Caki2 (cell line): ENCODE measurements at regions not wholly inside any gene's neighbourhood (a gene's known extent, or its start where the extent isn't known, plus 50 kb on each side); places are given as distances from the start of the nearest gene placed in this dataset.

Experiments used
- DNase-seq: peaks from one replicate; pipeline ENCODE4 v3.0.0-alpha.2; 2015; ENCODE audit warnings: low read depth
- in situ Hi-C: cut with HindIII; loops from 2 replicates; pipeline ENCODE4 v1.10.0; 2016; ENCODE audit warnings: low sequenced_read_pairs, low pct_unique_long_range_greater_than_20kb, mixed read lengths

DNA sequence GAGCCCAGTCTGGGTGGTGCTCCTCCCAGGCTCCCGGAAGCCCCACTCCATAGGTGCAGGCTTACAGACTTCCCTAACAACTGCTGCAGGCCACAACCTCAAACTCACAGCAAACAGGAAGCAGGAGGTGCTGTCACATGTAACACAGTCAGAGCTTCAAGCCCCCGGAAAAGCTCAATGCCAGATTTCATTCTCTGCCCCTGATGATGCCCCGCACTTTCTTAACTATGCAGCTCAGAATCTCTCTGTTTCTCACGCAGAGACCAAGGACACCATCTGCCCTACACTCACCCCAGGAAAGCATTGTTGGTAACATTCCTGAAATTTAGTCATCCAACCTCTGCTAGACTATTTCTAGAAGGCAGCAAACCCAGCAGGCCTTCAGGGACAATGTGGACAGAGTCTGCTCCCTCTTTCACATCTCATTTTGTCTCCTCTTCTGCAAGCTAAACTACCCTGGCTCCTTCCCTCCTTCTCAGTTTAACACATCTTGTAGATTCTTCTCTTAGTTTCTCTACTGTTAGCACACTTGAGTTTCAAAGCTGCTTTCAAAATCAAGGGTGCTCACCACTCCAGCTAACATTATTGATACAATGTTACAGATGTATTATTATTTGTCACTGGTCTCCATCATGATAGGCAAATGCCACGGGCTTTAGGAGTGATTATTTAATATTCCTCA is 162.5 kb downstream of the KCTD12 start:
- DNase-seq, result no peak
- in situ Hi-C loops, result no loop called here

DNA sequence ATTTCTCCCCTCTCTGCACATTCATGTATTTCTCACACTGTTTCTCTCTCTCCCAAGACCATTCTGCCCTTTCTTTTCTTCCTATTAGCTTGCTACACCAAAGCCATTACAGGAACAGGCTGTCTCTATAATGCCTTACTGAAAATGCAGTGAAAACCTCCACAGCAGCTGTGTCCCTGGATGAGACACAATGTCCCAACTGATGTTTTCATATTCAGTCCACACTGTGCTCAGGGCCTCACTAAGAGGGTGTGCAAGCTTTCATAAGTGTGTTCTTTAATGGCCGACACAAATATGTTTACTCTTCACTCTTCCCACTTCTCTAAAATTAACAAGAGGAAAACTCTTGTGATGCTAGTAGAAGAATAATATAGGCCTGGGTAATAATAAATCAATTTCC is 163.4 kb downstream of the KCTD12 start:
- in situ Hi-C loops, result no loop called here
- no peak for DNase-seq

DNA sequence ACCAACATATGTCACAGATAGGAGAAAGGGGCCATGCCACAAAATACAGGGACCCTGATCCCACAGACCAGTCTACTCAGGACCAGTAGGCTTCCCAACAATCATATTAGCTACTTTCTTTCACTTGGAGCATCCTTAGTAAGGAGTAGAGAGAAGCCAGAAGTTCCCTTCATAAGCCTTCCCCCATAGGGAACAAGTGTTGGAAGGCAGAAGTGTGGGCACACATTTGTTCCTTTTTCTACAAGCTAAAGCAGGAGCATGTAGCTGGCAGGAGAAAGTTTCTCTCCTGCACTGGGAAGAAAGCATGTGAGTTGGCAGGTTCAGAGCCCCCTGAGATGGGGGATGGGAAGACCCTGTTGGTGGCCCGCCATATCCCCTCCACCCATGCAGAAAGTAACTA is 165.4 kb downstream of the KCTD12 start:
- no peak for DNase-seq
- in situ Hi-C loops, result no loop called here

DNA sequence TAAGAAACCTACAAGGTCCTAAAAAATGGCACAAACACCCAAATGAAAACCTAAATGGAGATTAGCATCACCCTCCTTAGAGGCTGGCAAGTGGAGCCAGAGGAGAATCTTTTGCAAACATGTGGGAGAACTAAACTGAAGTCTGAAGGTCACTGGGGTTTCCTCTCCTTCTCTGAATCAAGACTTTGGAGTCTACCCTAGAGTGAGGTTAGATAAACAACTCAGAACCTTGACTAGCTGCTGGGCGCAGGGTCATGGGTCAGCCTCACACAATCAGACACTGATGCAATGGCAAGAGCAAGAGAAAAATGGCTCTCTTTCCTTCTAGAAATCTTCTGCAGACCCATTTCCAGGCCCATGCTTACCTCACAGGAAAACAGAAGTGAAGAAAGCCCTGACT is 165.8 kb downstream of the KCTD12 start:
- DNase-seq, result no peak
- in situ Hi-C loops, result no loop called here

DNA sequence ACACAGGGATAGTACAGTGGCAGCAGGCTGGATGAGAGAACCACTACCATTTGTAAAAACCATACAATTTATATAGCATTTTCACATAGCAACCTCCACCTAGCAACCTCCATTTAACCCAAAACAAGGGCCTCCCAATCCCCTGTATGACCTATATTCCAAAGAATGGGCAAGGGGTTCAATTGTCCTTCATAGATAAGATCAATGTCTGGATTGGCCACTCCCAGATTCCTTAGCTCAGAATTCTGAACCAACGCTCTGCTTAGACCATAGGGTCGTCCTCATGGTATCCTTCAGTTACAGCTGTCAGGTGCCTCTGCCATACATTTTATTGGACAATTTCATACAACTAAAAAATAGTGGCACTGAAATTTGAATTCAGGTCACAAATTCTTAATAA is 166.2 kb downstream of the KCTD12 start:
- DNase-seq, result no peak
- in situ Hi-C loops, result no loop called here

DNA sequence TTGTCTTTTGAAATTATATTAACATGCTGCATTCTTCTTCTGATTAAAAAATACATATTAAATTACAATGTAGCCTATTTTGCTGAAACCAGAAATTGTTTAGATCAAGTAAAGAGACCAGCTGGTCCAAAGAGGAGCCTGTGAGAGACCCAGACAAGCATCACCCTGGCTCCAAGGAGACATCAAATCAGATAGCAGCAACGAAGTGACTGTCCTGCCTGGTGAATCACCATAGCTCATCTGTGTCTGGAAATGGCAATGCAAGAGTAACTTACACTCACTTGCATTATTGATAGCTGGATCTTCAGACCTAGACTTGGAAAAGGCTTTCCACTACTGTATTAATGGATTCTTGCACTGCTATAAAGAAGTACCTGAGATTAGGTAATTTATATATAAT is 169.1 kb downstream of the KCTD12 start:
- in situ Hi-C loops, result no loop called here
- DNase-seq, result no peak

DNA sequence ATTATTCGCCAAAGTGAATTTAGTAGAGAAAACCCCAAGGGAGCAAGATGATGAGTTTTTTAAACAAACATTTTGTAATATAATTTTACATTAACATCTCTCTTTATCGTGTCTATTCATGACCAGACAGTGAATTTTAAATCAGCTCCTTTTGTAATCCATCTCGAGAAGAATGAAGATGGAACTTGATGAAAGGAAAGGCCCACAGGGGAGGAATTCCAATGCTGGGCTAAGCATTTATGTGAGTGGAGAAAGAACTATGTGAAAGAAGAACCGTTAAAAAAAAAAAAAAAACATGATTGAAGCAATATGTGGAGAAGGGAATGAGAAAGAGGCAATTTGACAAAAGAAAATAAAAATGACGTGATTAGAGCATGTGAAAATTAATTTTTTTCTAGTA is 170.6 kb downstream of the KCTD12 start:
- in situ Hi-C loops, result no loop called here
- DNase-seq, result no peak

DNA sequence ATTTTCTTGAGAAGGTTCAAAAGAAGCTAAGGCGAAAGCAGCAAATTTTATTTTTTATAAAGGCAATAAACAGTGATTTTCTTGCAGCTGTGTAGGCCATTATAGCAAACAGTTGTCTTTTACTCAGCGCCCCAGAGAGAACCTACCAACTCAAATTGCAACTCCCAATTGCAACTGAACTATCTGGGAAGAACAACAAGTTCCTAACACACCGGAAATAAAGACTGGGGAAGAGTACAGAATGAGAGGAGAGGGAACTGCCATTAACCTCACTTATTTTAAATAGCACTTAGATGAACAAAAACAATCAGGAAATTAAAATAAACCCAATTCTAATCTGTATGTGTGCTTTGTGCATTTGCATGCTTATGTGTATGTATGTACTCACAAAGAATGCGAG is 171.1 kb downstream of the KCTD12 start:
- in situ Hi-C loops, result no loop called here
- no peak for DNase-seq

DNA sequence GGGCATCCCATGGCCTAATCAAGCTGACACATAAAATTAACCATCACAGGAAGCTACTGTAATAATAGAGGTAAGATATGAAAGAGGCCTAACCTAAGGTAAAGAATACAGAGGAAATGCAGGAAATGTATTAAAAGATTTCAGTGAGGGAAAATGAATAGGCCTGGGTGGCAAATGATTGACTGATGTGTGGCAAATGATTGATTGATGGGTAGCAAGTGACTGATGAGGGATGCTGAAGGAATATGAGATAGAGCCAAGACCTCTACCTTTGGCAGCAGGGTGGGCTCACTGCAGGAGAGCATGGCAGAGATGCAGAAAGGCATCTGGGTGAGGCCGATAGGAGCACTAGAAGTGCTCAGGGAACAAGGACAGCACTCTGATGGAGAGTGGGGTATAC is 172.9 kb downstream of the KCTD12 start:
- in situ Hi-C loops, result no loop called here
- DNase-seq, result no peak

DNA sequence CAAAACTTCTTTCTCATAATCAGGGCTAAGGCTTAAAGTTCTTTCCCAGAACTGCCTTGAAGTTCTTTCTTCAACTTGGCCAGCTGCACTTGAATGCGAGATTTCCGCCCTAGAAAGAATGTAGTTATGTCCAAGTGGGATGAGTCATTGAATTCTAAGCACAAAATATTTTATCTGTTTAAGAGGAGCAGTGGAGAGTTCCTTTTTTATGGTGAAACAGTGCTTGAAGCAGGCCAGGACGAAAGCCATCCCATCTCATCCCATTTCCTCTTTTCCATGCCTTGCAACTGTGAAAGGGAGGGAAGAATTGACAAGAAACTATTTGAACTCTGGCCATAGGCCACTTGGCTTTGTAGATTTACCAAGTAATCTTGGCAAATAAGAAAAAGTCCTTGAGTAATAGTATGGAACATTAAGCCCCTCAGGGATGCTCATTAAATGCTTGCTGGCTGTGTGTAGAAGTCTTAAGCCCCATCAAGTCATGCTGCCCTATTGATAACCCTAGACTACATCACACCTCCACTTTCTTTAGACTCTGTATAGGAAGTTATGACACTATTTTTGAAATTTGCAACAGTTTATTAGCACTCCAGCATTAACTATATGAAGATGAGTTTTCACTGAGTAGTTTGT is 174.5 kb downstream of the KCTD12 start:
- DNase-seq, result no peak
- in situ Hi-C loops, result no loop called here

DNA sequence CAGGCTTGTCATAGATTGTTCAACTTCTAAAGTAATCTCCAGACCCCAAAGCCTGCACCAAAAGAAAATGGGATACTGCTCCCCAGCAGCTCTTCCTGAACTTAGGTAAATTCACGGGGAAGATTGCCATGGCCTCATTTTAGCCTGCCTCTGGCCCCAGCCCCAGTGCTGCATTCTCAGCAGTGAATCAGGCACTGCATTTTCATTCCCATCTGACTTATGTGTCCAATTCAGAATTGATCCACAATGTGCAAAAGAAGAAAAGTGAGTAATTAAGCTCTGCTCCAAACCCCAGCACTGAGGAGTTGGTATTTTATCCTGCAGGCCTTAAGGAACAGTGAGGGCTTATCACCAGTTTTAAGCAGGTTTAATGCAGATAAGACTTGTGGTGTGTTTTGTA is 176.4 kb downstream of the KCTD12 start:
- DNase-seq, result no peak
- in situ Hi-C loops, result no loop called here

DNA sequence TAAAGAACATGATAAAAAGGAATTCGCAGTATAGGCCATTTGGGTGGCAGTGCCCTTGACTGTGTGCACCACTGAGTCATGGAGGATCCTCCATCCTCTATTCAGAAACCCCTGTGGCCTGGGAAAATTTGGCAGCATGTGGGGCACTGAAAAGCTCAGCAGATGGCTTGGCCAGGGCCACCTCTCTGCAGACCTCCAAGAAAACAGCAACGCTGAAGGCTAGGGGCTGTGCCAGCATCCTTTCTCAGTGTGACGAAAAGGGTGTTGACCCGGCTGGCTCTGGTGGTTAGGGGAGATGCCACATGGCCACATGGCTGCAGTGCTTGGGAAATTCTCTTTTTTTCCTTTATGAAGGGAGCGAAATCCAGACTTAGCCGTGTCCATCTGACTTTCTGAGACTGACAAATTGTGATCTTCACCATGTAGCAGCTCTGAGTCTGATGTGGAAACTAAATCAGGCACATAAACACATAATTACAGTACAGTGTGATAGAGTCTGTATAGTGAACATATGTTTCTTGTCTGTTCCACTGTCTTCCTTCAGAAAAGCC is 178.0 kb downstream of the KCTD12 start:
- in situ Hi-C loops, result no loop called here
- no peak for DNase-seq

DNA sequence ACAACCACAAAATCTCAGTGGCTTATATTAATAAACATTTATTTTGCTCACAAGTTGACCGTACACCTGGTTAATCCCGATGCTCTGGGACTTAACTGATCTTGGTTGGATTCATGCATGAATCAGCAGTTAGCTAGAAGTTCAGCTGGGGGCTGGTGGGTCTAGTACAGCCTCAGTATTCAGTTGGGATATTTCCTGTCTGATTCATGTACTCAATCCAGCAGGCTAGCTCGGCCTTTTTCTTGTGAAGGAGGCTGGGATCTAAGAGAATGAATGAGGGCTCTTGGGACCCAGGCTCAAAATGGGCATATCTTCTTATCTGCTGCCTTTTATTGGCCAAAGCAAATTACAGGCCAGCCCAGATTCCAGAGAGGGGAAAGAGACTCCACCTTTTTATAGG is 178.8 kb downstream of the KCTD12 start:
- no peak for DNase-seq
- in situ Hi-C loops, result no loop called here

DNA sequence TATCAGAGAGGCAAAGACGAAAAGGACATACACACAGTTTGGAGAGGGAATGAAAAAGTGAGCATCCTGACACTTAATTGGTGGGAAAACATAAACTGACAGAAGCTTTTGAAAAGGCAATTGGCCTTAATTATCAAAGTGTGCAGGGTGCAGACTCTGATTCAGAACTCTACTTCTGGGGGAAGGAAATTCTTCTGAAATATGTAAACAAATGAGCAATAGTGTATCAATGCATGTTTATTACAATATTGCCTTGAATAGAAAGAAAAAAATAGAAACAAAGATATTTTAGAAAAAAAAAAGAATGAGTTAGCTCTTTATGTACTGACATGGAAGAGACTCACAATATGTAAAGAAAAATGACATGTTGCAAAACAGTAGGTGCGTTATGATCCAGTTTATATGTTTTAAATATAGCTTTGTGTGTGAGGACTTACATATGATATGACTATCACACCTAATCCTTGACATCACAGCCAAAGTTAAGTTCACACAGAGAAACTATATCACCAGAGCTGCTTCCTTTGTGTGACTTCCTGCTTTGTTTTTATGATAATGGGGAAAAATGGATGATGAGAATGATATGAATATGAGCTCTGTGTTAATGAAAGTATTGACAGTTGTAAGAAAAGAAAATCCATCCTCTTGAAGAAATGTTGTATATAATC is 182.4 kb downstream of the KCTD12 start:
- DNase-seq, result no peak
- in situ Hi-C loops, result no loop called here

DNA sequence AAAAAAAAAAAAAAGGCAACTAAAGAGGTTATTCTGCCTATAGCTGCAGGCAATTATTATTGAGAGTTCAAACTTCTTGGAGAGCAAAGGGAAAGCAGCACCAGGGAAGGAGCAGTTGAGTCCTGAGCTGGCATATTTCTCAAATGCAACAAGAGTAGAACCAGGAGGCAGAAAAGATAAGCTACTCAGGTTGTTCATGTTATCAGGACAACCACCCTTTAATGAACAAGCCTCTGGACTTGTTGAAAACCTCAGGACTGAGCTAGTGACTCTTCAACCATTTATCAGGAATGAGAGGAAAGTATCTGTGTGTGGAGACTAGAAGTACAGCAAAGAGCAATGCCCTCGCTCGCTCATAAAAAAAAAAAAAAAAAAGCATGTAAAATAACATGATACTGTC is 183.0 kb downstream of the KCTD12 start:
- DNase-seq, result no peak
- in situ Hi-C loops, result no loop called here

DNA sequence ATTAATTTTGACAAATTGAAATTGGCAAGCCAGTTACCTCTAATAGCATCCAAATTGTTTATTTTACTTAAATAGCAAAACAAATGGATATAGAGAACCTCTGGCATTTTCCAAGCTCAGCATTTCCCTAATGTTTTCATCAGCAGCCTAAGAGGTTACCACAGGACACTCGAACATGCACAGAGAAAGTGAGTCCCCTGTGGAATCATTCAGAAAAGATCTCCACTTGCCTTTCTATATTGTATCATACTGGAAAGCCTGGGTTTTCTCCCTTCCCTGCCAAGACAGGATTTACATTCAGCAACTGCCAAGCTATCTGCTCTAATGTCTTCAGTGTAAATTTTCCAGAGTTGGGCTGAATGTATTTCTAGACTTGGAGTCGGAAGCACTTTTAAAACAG is 188.9 kb downstream of the KCTD12 start:
- in situ Hi-C loops, result no loop called here
- no peak for DNase-seq

DNA sequence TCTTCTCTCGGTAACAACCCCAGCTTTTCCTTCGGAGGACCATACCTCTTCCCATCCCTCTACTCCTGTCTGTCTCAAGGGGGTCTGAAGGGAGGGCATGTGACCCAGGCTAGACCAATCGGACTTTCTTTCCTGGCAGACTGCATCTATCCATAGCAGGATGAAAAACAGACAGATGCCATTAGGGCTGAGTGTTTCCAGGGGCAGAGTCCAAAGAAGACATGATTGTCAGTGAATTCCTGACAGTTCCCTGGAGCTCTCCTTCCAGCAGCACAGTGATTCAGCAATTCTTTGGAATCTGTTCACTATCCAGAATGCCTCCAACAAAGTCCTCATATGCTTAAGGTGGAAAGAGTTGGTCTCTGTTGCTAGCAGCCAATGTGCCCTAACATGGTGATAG is 189.8 kb downstream of the KCTD12 start:
- peak; percentile 11 for DNase-seq
- in situ Hi-C loops, result no loop called here

DNA sequence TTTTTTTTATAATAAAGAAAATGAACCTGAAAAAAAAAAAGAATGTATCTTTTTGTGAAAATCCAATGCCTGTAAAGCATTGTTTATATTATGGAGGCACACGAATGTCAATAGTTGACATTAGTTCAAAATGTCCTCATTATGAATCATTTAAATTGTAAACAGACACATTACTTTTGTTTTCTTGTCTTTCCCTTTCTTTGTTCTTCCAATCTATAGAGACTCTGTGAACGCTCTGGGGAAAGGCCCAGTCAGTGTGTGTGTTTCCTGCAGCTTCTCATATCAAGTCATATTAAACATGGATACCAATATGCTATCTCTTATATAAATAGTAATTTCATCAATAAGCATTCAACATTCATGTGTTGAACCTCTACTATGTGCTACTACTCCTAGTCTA is 193.1 kb downstream of the KCTD12 start:
- in situ Hi-C loops, result no loop called here

DNA sequence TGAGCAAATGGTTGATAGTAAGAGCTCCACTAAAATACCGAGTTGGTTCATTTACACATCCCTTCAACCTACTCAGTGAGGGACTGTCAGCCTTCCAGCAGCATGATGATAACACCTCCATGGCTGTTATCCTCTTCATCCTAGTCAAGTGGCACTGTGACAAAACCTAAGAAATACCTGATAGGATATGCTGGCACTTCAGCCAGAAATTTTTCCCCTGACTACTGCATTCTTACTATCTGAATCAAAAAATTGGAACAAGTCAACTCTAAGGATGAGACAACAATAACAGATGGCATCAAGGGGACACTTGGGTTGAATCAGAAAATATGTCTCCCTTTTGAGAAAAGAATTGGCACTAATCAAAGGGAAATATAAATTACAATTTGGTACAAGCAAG is 193.9 kb downstream of the KCTD12 start:
- no peak for DNase-seq
- in situ Hi-C loops, result no loop called here

More for the DNA sequence above, 193.1 kb downstream of the KCTD12 start:
- no peak for DNase-seq

DNA sequence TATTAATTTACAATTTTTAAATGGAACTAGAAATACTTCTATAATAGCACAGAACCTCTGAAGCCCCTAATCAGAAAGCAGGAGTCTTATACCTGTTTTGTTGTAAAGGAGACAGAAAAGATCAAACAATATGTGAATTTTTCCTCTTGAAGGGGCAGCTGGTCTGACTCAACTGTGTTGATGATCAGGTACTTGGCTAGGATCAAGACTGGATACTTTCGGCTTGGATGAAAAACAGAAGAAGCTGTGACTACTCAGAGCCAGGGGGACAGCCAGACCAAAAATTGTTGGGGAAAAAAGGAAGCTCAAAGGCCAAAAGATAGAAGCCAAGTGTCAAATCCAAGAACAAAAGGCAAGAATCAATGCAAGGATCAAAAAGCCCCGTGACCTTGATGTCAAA is 195.6 kb downstream of the KCTD12 start:
- in situ Hi-C loops, result no loop called here
- no peak for DNase-seq
